D341Med (cell line): ENCODE measurements at regions not wholly inside any gene's neighbourhood (a gene's known extent, or its start where the extent isn't known, plus 50 kb on each side); places are given as distances from the start of the nearest gene placed in this dataset.
"Not testable (repeated sequence)": the region's sequence is repeated elsewhere in the genome, so short reads cannot be mapped to it uniquely, and the experiment has no call there.

ENCODE experiments used
- DNase-seq: peaks from one replicate; pipeline ENCODE4 v3.0.0; 2012; ENCODE audit warnings: low spot score

GRCh38 chrX:40788698-40789097 lies 53.4 kb upstream of the MED14 start:
- DNase-seq, result not testable (repeated sequence)

GRCh38 chrX:40792433-40792832 lies 57.1 kb upstream of the MED14 start:
- no peak for DNase-seq

GRCh38 chrX:40794829-40795130 lies 59.4 kb upstream of the MED14 start:
- not testable (repeated sequence) for DNase-seq

- DNase-seq, result not testable (repeated sequence)
Observed at GRCh38 chrX:40799745-40800144, 64.4 kb upstream of the MED14 start.

GRCh38 chrX:40805404-40805803 lies 70.1 kb upstream of the MED14 start:
- DNase-seq, result no peak

GRCh38 chrX:40806513-40807220 lies 71.3 kb upstream of the MED14 start:
- no peak for DNase-seq

GRCh38 chrX:40807384-40807783 lies 72.0 kb upstream of the MED14 start:
- DNase-seq, result no peak

- DNase-seq, result no peak
Observed at GRCh38 chrX:40808203-40808602, 72.9 kb upstream of the MED14 start.

GRCh38 chrX:40809210-40809609 lies 73.9 kb upstream of the MED14 start:
- no peak for DNase-seq

- not testable (repeated sequence) for DNase-seq
Observed at GRCh38 chrX:40815045-40815444, 79.7 kb upstream of the MED14 start.

GRCh38 chrX:40816906-40817305 lies 81.6 kb upstream of the MED14 start:
- DNase-seq, result no peak

GRCh38 chrX:40818236-40818635 lies 82.9 kb upstream of the MED14 start:
- no peak for DNase-seq

- DNase-seq, result no peak
Observed at GRCh38 chrX:40821780-40822179, 86.4 kb upstream of the MED14 start.

- DNase-seq, result no peak
Observed at GRCh38 chrX:40827331-40827730, 92.0 kb upstream of the MED14 start.

- no peak for DNase-seq
Observed at GRCh38 chrX:40831750-40832149, 96.4 kb upstream of the MED14 start.

GRCh38 chrX:40832723-40833122 lies 97.4 kb upstream of the MED14 start:
- DNase-seq, result no peak

- no peak for DNase-seq
Observed at GRCh38 chrX:40834225-40834624, 98.9 kb upstream of the MED14 start.

- DNase-seq, result no peak
Observed at GRCh38 chrX:40835526-40835925, 100.2 kb upstream of the MED14 start.

- no peak for DNase-seq
Observed at GRCh38 chrX:40843643-40844042, 108.3 kb upstream of the MED14 start.

GRCh38 chrX:40844471-40844870 lies 109.1 kb upstream of the MED14 start:
- no peak for DNase-seq

- DNase-seq, result no peak
Observed at GRCh38 chrX:40845331-40845911, 110.1 kb upstream of the MED14 start.

GRCh38 chrX:40849906-40850823 lies 114.8 kb upstream of the MED14 start:
- DNase-seq, result no peak

- DNase-seq, result no peak
Observed at GRCh38 chrX:40852586-40852985, 117.2 kb upstream of the MED14 start.
